Left hindlimb (tissue), 1 donor: ENCODE measurements at regions not wholly inside any gene's neighbourhood (a gene's known extent, or its start where the extent isn't known, plus 50 kb on each side); places are given as distances from the start of the nearest gene placed in this dataset.
A peak's percentile ranks its signal among the peaks of the same experiment; 100 is the strongest.

Source experiments
- DNase-seq: peaks from one replicate; pipeline ENCODE4 v3.0.0-alpha.2; 2018

- DNase-seq: peak; percentile 66
These were observed 56.6 kb upstream of the SMOC2 start for GRCh38 chr6:168384045-168385036.

- no peak for DNase-seq
These were observed 55.8 kb upstream of the SMOC2 start for GRCh38 chr6:168385037-168385759.

GRCh38 chr6:168385858-168386735 is 54.9 kb upstream of the SMOC2 start:
- DNase-seq: no peak

- no peak for DNase-seq
These were observed 54.0 kb upstream of the SMOC2 start for GRCh38 chr6:168386973-168387372.

GRCh38 chr6:168387426-168387825 is 53.6 kb upstream of the SMOC2 start:
- no peak for DNase-seq

GRCh38 chr6:168387911-168388310 is 53.1 kb upstream of the SMOC2 start:
- DNase-seq: no peak

- no peak for DNase-seq
These were observed 52.0 kb upstream of the SMOC2 start for GRCh38 chr6:168388641-168389633.

GRCh38 chr6:168390749-168391420 is 50.1 kb upstream of the SMOC2 start:
- no peak for DNase-seq
